ENCODE measurements at regions not wholly inside any gene's neighbourhood (a gene's known extent, or its start where the extent isn't known, plus 50 kb on each side); places are given as distances from the start of the nearest gene placed in this dataset.
"Not testable (repeated sequence)": the region's sequence is repeated elsewhere in the genome, so short reads cannot be mapped to it uniquely, and the experiment has no call there.

DNA sequence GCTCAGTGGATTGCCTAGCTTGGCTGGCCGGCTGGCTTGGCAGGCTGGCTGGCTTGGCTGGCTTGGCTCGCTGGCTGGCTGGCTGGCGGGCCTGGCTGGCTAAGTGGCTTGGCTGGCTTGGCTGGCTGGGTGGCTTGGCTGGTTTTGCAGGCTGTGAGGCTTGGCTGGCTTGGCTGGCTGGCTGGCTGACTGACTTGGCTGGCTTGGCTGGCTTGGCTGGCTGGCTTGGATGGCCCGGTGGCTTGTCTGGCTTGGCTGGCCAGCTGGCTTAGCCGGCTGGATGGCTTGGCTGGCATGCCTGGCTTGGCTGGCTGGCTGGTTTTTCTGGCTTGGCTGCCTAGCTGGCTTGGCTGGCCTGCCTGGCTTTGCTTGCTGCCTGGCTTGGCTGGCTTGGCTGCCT, 2831.4 kb downstream of the RPIA start:
- TF ChIP-seq, protein P1, sequence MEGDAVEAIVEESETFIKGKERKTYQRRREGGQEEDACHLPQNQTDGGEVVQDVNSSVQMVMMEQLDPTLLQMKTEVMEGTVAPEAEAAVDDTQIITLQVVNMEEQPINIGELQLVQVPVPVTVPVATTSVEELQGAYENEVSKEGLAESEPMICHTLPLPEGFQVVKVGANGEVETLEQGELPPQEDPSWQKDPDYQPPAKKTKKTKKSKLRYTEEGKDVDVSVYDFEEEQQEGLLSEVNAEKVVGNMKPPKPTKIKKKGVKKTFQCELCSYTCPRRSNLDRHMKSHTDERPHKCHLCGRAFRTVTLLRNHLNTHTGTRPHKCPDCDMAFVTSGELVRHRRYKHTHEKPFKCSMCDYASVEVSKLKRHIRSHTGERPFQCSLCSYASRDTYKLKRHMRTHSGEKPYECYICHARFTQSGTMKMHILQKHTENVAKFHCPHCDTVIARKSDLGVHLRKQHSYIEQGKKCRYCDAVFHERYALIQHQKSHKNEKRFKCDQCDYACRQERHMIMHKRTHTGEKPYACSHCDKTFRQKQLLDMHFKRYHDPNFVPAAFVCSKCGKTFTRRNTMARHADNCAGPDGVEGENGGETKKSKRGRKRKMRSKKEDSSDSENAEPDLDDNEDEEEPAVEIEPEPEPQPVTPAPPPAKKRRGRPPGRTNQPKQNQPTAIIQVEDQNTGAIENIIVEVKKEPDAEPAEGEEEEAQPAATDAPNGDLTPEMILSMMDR (IDR thresholded peaks at IDR 0.05) = not testable (repeated sequence)
- TF ChIP-seq EP300 (IDR thresholded peaks at IDR 0.05); POLR2A (IDR thresholded peaks at IDR 0.05; ENCODE audit: low read depth): not testable (repeated sequence)

Measured in esophagus muscularis mucosa (tissue), 4 donors.